PC-9 (cell line): ENCODE measurements at regions not wholly inside any gene's neighbourhood (a gene's known extent, or its start where the extent isn't known, plus 50 kb on each side); places are given as distances from the start of the nearest gene placed in this dataset.

Experiments used
- EZH2 ChIP-seq: fragments of 200-600 bp; sonication (generic); IDR thresholded peaks from 2 replicates; pipeline ENCODE4 v1.8.0; 2017; ENCODE audit warnings: antibody characterized with exemption, low read depth
- TF ChIP-seq, protein P1 (sequence below): fragments of 200-600 bp; sonication (generic); conservative IDR thresholded peaks from 2 replicates; pipeline ENCODE4 v1.6.1; 2017; ENCODE audit warnings: mixed run types, antibody characterized with exemption, mild to moderate bottlenecking, moderate library complexity

DNA sequence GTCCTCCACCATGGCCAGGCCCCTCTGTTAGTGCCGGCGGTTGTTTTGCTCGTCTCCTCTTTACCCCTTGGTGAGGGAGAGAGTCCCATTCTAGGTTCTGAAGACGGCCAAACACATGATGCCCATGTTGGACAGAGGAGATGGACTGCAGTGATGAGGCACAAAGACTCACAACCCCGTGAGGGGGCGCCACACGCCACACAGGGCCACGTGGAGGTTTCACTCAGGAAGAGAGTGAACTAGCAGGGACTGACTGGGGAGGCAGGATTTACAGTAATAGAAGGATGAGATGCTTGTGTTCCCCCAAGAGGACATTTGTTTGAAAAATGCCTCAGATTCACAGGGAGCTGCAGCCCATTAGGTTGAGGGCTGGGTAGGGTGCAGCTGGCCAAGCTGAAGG is 655.3 kb upstream of the FRG1 start:
- TF ChIP-seq, protein P1, sequence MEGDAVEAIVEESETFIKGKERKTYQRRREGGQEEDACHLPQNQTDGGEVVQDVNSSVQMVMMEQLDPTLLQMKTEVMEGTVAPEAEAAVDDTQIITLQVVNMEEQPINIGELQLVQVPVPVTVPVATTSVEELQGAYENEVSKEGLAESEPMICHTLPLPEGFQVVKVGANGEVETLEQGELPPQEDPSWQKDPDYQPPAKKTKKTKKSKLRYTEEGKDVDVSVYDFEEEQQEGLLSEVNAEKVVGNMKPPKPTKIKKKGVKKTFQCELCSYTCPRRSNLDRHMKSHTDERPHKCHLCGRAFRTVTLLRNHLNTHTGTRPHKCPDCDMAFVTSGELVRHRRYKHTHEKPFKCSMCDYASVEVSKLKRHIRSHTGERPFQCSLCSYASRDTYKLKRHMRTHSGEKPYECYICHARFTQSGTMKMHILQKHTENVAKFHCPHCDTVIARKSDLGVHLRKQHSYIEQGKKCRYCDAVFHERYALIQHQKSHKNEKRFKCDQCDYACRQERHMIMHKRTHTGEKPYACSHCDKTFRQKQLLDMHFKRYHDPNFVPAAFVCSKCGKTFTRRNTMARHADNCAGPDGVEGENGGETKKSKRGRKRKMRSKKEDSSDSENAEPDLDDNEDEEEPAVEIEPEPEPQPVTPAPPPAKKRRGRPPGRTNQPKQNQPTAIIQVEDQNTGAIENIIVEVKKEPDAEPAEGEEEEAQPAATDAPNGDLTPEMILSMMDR = no peak
- TF ChIP-seq EZH2 = no peak
